HG03175 (cell line): ENCODE measurements at regions not wholly inside any gene's neighbourhood (a gene's known extent, or its start where the extent isn't known, plus 50 kb on each side); places are given as distances from the start of the nearest gene placed in this dataset.
"Not testable (repeated sequence)": the region's sequence is repeated elsewhere in the genome, so short reads cannot be mapped to it uniquely, and the experiment has no call there.

ENCODE experiments used
- ATAC-seq: cut with Tn5 transposase; IDR thresholded peaks from one replicate; pipeline ENCODE4 v1.9.1; 2021; ENCODE audit warnings: mild to moderate bottlenecking, moderate library complexity; ENCODE audit not compliant: unreplicated experiment

GRCh38 chr1:94769551-94769950, 50.6 kb upstream of the SLC44A3 start:
- ATAC-seq, result no peak

- no peak for ATAC-seq
Measured at GRCh38 chr1:94768036-94768435, 52.1 kb upstream of the SLC44A3 start.

DNA sequence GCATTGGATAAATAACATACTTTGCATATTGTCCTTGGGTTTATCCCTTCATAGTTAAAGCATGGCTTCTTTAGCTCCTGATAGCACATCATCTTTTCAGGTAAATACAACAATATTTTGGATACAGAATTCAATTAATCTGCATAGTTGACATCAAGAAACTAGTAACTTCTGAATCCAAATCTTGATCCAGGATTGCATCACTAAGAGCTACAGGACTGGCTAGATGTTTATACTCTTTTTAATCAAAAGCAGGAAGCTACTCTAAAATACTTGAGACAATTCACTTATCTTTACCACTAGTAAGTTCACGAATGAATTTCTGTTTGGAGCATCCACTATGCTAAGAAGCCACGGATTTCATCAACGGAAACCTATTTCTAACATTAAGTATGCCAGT, 54.2 kb upstream of the SLC44A3 start:
- no peak for ATAC-seq

DNA sequence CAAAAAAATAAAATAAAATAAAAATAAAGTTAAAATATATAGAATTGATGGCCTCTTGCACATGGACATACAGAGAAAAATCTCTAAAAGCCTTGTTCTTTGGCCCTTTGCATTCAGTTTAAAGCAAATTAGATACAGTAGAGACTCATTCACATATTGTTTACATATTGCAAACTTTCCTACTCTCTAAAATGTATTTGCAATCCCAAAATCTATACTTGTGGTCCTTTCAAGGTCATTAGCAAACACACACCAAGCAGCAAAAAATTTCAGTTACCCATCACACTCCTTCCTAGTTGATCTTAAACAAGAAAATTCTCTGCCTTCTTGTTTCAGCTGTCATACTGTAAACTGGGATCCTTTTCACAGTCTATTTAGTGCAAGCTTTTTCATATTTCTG, 61.0 kb upstream of the SLC44A3 start:
- no peak for ATAC-seq

DNA sequence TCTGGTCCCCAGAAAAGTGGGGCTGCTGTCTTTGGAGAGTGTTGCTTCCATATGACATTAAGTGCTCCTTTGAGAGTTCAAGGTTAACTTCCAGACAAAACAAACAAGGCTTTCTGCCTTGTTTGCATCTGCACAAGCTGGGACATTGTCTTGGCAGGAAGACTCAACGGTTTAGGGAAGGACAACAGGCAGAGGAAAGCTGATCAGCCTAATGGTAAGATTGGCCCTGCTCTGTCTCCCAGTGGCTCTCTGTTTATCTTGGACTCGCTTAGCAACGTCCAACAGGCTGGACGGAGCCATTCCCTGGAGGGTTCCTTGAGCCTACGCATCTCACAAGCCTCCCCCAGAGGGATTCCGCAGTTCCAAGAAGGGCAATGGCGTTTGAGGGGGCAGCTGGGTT, 62.2 kb upstream of the SLC44A3 start:
- ATAC-seq, result no peak

DNA sequence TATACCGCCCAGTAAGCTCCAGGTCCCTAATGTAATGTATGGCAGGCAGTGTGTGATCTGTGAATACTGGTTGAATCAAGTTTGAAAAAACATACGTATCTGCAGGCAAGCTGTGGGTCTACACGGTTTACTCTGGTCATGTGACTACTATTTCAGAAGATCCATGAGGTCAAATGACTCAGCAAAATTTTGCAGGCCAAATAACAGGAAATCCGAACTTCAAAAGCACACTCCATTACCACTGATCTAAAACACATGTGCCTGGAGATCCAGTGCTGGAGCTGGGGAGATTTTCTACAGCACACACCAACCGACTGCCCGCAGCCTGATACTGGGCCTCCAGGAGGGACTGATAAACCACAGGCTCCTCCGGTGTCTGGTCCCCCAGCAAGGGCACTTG, 64.5 kb upstream of the SLC44A3 start:
- no peak for ATAC-seq

GRCh38 chr1:94755016-94755415, 65.1 kb upstream of the SLC44A3 start:
- ATAC-seq, result not testable (repeated sequence)

- ATAC-seq, result no peak
Measured at GRCh38 chr1:94754570-94754969, 65.6 kb upstream of the SLC44A3 start.

DNA sequence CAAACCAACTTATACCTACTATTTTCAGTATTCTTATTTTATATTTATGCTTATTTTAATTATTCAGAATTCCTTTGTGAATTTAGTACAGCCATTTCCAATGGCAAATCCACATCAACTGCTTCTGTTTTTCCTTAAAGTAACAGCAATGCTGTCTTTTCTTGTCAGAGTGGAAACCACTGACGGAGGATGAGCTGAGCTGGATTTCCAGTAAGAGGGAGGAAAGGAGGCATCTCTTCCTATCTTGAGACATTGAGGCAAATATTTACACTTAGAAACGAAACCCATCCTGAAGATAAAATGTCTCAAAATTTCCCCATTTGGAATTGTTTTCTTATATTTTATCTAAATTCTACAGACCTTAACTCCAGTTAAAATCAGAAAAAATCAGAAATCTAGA, 66.1 kb upstream of the SLC44A3 start:
- ATAC-seq, result no peak

- ATAC-seq, result no peak
Measured at GRCh38 chr1:94753171-94753972, 66.8 kb upstream of the SLC44A3 start.

DNA sequence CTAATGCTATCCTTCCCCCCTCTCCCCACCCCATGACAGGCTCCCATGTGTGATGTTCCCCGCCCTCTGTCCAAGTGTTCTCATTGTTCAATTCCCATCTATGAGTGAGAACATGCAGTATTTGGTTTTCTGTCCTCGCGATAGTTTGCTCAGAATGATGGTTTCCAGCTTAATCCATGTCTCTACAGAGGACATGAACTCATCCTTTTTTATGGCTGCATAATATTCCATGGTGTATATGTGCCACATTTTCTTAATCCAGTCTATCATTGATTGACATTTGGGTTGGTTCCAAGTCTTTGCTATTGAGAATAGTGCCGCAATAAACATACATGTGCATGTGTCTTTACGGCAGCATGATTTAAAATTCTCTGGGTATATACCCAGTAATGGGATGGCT, 68.7 kb upstream of the SLC44A3 start:
- ATAC-seq, result not testable (repeated sequence)

- no peak for ATAC-seq
Measured at GRCh38 chr1:94746635-94747525, 73.3 kb upstream of the SLC44A3 start.

DNA sequence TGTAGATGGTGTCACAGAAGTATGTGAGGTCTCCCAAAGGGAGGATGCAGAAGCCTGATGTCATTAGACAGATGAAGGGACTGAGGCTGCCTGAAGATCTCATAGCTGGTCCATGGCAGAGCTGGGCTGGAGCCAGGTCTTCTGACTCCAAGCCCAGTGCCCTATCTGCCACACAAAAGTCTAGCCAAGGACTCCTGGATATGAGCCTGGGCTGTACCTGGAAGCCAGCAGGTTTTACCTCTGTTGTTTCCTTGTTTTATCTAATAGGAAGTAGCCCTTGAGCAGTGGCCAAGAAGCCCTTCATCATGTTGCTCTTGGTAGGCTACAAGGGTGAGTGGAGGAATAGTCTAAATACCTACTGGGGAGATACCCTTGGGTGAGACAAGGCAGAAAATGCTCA, 74.4 kb upstream of the SLC44A3 start:
- ATAC-seq, result no peak

DNA sequence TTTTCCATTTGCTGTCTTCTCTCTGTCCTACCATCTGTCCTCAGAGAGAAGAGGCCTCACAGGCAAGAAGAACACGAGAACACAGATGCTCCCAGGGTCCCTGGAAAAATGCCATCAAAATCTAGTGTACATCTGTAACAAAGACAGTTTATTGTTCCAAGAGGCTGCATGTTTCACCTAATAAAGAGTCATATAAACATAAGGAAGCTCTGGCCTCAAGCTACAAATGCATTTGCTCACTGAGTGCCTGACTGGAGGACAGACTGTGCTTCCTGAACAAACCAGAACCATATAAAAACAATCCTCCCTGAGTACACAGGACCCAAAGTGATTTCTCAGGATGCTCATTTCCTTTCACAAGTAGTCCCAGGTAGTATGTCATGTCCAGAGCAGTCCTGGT, 76.3 kb upstream of the SLC44A3 start:
- no peak for ATAC-seq

- no peak for ATAC-seq
Measured at GRCh38 chr1:94741996-94742395, 78.2 kb upstream of the SLC44A3 start.

DNA sequence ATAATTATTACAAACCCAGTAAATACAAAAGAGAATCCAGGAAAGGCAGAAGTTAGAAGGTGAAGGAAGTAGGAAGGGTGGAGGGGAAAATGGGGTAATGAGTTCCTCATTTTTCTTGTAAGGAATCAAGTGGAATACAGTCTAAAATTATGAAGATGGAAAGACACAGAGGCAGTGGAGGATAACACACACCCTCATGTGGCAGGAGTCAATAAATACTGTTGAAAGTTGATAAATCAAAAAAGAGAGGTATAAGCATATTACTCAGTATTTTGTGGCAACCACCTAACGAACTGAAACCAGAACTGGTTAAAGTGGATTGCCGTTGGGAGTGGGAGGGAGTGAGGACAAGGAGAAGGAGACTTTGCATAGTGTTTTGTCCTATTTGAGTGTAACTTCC, 78.6 kb upstream of the SLC44A3 start:
- ATAC-seq, result no peak

DNA sequence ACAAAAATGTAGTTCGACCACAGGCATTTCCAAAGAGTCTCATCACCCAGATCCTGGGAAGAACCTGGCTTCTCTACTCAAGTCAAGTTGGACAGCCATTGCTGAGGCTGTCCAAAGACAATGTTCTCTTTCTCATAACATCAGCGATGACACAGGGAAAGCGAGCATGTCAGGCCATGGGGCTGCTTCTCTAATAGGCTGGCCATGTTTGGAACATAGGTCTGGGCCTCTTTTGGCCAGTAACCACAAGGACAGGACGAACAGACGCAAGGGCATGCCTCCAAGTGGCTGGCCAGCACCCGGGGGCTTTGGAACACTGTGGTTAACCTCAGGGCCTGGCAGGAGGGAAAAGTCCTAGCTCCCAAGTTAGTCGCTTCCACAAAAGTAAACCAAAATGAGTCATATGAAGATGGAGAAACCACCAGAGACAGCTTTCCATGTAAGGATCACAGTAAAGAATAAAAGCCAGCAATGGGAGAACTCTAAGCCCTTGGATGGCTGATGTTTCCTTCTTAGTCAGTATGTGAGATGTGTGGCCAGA, 80.6 kb upstream of the SLC44A3 start:
- no peak for ATAC-seq

DNA sequence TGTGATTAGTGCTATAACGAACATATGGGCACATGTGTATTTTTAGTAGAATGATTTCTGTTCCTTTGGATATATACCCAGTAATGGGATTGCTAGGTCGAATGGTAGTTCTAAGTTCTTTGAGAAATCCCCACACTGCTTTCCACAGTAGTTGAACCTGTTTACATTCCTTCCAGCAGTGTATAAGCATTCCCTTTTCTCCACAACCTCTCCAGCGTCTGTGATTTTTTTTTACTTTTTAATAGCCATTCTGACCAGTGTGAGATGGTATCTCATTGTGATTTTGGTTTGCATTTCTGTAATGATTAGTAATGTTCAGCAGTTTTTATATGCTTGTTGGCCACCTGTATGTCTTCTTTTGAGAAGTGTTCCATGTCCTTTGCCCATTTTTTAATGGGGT, 81.8 kb upstream of the SLC44A3 start:
- ATAC-seq, result no peak

DNA sequence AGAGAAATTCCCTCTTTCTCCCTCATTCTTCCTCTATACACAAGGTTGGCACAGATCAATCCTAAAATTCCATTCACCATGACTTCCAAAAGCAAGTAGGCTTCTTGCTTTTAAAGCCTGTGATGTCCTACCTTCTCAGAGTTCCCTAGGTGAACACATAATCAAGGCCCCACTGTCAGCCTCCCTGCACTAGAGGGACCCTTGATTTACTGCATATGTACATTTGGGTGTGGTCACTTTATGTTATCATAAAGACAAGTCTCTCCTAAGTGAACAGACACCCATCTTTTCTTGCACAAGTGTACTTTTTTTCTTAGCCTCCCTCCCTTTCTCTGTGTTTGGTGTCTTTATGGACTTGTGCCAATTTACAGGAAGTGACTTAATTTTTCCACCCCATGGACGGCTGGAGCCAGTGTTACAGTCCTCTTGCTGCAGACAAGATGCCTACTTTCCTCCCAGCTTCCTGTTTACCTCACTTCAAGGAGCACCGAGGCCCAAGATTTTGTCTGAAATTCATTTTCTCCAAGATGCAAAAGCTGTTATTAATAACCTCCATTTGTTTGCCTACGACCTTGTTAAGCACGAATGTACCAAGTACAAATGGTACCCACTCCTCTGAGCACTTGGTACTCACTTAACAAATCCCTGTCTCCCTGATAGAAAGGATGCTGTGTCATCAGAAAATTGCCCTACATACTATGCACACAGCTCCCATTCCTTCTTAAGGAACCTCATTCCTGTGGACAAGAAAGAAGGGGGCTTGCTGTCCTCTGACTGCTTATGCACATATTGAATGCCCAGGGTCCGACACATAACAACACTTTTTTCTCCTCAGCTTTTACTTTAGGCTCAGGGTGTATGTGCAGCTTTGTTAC, 82.8 kb upstream of the SLC44A3 start:
- ATAC-seq, result no peak

GRCh38 chr1:94736549-94736948, 83.6 kb upstream of the SLC44A3 start:
- no peak for ATAC-seq

DNA sequence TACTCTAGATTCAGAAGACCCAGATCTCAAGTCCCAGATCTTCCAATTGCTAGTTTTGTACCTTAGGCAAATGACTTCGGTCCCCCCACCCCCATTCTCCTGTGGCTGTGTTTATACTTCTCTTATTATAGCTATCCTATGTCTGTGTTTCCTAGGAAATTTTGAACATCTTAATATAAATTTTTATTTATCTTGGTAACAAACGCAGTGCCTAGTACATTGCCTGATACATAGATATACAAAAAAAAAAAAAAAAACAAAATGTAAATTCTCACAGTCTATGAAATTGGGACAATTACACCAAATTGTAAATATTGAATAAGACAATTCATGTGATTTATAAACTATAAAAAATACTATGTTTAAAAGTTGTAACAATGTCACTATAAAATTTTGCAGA, 84.1 kb upstream of the SLC44A3 start:
- ATAC-seq, result no peak
